Spinal cord (tissue), 9 donors: ENCODE measurements at regions not wholly inside any gene's neighbourhood (a gene's known extent, or its start where the extent isn't known, plus 50 kb on each side); places are given as distances from the start of the nearest gene placed in this dataset.
"Not testable (repeated sequence)": the region's sequence is repeated elsewhere in the genome, so short reads cannot be mapped to it uniquely, and the experiment has no call there.

Experiments
- DNase-seq, 6 donors: peaks; one replicate each; pipeline versions ENCODE4 v3.0.0 to v3.0.0-alpha.2; 2013 to 2015; ENCODE audit warnings: low spot score in 6 of 6, low read depth in 4 of 6
- H3K27ac ChIP-seq: one replicate; pipeline ENCODE4 v1.5.1; 2013; ENCODE audit warnings: low read depth, low read length, control low read depth
- H3K27me3 ChIP-seq: one replicate; pipeline ENCODE4 v1.6.1; 2013; ENCODE audit warnings: low read length; ENCODE audit not compliant: control insufficient read depth, insufficient read depth
- H3K36me3 ChIP-seq: one replicate; pipeline ENCODE4 v1.6.1; 2013; ENCODE audit warnings: low read length; ENCODE audit not compliant: control insufficient read depth, insufficient read depth
- H3K4me1 ChIP-seq: one replicate; pipeline ENCODE4 v1.6.1; 2013; ENCODE audit warnings: low read length; ENCODE audit not compliant: control insufficient read depth, insufficient read depth
- H3K4me3 ChIP-seq: one replicate; pipeline ENCODE4 v1.5.1; 2013; ENCODE audit warnings: low read depth, low read length, control low read depth
- H3K9me3 ChIP-seq: one replicate; pipeline ENCODE4 v1.6.1; 2013; ENCODE audit warnings: low read length; ENCODE audit not compliant: control insufficient read depth, insufficient read depth
- WGBS: methylation state at CpG from one replicate; pipeline ENCODE4 v1.1.5; 2013; ENCODE audit warnings: missing lambda C conversion rate; ENCODE audit not compliant: insufficient coverage; 5-methylcytosine and 5-hydroxymethylcytosine counted together
- donor health status: healthy.

DNA sequence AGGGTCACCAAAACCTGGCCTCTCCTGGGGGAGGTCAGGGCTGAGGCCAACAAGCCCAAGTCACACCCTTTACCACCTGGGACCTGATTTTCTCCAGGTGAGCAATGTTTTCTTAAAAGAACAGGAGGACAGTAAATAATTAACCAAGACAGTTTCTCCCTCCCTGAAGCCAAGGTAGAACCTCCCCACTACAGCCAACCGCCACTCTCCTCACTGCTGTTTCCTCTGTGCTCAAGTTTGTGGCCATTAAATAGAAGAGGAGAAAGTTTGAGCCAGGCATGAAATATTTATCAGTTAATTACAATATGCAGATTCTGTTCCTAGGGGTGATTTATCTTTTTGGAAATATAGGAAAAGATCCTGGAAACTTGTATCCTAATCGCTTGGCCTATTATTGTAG is 150.6 kb upstream of the ANKRD20A1 start:
- not testable (repeated sequence) for H3K4me3 ChIP-seq, DNase-seq, H3K36me3 ChIP-seq, H3K27me3 ChIP-seq, H3K27ac ChIP-seq, H3K4me1 ChIP-seq, H3K9me3 ChIP-seq
- no CpG with 5 or more reads among the region's 2 CpGs for WGBS

DNA sequence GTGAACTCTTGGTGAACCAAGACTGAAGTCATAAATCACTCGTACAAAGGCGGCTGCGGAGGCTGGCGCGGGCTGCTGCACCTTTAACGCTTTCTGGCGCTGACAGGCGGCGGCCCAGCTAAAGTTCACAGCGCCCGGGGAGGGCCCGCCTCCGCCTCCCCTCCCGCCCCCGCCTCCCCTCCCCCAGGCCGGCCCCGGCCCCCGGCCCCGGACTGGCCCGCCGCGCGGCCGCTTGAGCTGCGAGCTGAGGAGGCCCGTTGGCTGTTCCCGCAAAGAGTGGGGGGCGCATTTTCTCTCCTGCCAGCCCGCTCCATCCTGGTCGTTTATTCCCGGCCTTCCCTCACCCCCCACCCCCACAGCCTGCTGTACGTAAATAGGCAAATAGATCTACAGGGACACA is 147.3 kb upstream of the ANKRD20A1 start:
- not testable (repeated sequence) for H3K27me3 ChIP-seq, H3K36me3 ChIP-seq, H3K9me3 ChIP-seq, H3K27ac ChIP-seq, H3K4me3 ChIP-seq, DNase-seq, H3K4me1 ChIP-seq
- no CpG with 5 or more reads among the region's 32 CpGs for WGBS

DNA sequence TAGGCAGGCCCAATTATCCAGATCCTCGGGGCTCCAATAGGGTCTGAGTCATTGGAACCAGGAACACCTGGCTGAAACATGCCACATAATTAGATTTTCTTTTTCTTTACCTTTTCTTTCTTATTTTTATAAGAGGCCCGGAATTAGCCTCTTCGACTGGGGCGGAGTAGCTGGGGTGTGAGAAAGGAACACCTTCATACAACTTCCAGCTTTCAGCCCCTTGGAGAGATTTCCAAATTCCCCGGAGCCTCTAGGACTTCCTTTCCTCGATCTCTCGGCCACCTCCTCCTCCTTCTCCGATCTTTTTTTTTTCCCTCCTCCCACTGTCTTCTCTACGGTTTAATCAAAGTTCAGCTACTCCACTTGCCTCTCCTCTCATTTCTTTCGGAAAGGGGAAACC is 146.8 kb upstream of the ANKRD20A1 start:
- H3K36me3 ChIP-seq, H3K27ac ChIP-seq, H3K27me3 ChIP-seq, H3K9me3 ChIP-seq, H3K4me3 ChIP-seq, H3K4me1 ChIP-seq: not testable (repeated sequence)
- WGBS, result no CpG with 5 or more reads among the region's 10 CpGs
- peak in 1 of 6 donors; percentile 3 for DNase-seq

DNA sequence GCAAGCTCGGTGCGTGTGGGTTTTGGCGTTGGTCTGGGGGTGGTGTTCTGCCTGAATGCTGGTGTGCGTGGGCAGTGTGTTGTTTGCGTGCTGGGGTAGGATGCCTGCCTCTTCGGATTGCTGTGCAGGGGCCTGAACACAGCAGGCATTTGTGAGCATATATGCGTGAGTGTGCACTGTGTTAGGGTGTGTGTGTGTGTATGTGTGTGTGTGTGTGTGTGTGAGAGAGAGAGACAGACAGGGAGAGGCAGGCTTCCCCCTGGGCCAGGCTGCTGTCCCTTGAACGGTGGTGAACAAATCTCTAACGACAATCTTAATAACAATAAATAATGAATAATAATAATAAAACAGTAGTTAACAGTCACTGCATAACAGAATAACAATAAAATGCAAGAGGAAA is 145.8 kb upstream of the ANKRD20A1 start:
- not testable (repeated sequence) for H3K4me1 ChIP-seq, H3K27me3 ChIP-seq, H3K27ac ChIP-seq, H3K4me3 ChIP-seq, DNase-seq, H3K9me3 ChIP-seq, H3K36me3 ChIP-seq
- WGBS, result no CpG with 5 or more reads among the region's 9 CpGs

DNA sequence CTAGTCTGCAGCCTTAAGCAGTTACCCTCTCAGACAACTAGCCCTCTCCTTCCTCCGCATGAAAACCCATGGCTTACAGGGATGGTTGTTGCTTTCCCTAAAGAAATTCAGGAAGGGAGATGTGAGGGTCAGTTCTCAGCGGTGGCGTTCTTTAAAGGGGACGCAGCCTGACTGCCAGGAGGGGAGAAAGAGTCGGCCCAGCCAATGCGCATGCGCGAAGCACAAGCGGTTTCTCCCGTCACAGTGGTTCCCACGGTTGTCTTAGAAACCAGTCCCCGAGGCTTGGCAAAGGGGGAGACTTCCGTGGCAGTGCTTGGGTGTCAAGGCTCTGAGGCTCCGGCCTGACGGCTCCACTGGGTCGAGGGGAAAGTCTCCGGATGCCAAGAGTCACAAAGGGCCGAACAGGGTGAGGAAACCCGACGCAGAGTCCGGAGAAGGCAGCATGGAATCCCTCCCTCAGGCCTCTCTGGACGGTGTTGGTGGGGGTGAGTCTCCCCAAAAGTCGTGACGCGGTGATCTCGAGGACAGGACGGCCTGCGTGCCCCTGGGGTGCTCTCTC is 140.8 kb upstream of the ANKRD20A1 start:
- no CpG with 5 or more reads among the region's 28 CpGs for WGBS
- not testable (repeated sequence) for H3K36me3 ChIP-seq, H3K27me3 ChIP-seq, H3K27ac ChIP-seq, H3K9me3 ChIP-seq, H3K4me1 ChIP-seq, H3K4me3 ChIP-seq, DNase-seq

DNA sequence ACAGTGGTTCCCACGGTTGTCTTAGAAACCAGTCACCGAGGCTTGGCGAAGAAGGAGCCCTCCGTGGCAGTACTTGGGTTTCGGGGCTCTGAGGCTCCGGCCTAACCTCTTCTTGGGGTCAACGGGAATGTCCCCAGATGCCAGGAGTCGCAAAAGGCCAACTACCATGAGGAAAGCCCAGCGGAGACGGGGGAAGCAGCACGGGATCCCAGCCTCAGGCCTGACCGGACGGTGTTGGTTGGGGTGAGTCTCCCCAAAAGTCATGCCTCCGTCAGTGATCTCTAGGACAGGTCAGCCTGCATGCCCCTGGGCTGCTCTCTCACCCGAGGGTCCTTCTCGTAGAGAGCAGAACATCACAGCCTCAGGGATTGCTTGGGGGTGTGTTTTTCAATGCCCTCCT is 138.2 kb upstream of the ANKRD20A1 start:
- peak in 1 of 6 donors; percentile 0 for DNase-seq
- H3K4me1 ChIP-seq, H3K9me3 ChIP-seq, H3K27ac ChIP-seq, H3K36me3 ChIP-seq, H3K4me3 ChIP-seq, H3K27me3 ChIP-seq: not testable (repeated sequence)
- WGBS, result 62% methylated on average over 5 of the region's 16 CpGs

DNA sequence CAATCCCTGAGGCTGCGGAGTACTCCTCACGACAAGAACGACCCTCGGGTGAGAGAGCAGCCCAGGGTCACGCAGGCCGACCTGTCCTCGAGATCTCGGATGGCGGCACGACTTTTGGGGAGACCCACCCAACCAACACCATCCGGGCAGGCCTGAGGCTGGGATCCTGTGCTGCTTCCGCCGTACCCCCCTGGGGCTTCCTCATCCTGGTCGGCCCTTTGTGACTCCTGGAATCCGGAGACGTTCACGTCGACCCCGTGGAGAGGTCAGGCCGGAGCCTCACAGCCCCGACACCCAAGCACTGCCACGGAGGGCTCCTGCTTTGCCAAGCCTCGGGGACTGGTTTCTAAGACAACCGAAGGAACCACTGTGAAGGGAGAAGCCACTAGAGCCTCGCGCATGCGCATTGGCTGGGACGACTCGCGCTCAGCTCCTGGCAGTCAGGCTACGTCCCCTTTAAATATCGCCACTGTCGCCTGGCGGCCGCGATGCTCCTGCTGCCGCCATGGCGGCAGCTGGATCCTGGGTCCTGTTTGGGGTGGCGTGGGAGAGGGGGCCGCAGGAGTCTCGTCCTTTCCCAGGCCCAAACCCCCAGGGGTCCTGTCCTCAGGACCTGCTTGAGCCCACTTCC is 136.2 kb upstream of the ANKRD20A1 start:
- not testable (repeated sequence) for H3K9me3 ChIP-seq, H3K4me1 ChIP-seq, H3K4me3 ChIP-seq, H3K27ac ChIP-seq, DNase-seq, H3K36me3 ChIP-seq, H3K27me3 ChIP-seq
- no CpG with 5 or more reads among the region's 41 CpGs for WGBS

DNA sequence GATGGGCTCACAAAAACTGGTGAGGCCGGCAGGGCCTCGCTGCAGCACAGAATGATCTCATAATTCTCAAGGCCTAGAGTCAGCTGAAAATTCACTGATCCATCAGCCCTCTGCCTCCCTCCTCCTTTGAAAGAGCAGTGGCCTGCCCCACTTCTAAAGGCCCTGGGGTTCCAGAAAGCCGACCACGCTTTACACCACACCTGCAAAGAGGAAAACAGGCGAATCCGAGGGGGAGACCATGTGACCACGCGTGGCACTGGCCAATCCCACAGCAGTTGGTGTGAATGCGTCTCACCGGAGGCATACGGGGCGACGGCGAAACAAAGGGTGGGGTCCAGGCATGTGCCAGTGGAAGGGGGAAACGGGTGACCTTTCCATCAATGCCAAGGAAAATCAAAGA is 135.5 kb upstream of the ANKRD20A1 start:
- not testable (repeated sequence) for H3K9me3 ChIP-seq, H3K4me1 ChIP-seq, H3K27ac ChIP-seq, H3K27me3 ChIP-seq, H3K36me3 ChIP-seq, DNase-seq
- no CpG with 5 or more reads among the region's 15 CpGs for WGBS
- H3K4me3 ChIP-seq, result peak overlapping the region; percentile 20

DNA sequence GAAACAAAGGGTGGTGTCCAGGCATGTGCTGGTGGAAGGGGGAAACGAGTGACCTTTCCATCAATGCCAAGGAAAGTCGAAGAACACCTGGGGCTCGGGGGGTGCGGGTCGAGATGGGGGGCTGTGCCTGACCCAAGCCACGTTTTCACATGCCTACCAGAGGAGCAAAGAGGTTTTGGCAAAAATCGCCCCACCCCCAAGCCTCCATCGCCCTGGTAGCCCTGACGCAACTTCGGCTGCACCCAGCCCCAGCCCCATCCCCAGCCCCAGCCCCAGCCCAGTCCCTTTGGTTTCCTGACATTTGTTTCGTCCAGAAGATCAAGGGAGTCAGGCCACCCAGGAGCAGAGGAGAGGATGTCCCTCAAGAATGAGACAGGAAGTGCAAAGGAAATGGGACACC is 133.8 kb upstream of the ANKRD20A1 start:
- WGBS, result no CpG with 5 or more reads among the region's 11 CpGs
- H3K4me1 ChIP-seq, H3K27me3 ChIP-seq, H3K4me3 ChIP-seq, H3K27ac ChIP-seq, H3K9me3 ChIP-seq, DNase-seq, H3K36me3 ChIP-seq: not testable (repeated sequence)

DNA sequence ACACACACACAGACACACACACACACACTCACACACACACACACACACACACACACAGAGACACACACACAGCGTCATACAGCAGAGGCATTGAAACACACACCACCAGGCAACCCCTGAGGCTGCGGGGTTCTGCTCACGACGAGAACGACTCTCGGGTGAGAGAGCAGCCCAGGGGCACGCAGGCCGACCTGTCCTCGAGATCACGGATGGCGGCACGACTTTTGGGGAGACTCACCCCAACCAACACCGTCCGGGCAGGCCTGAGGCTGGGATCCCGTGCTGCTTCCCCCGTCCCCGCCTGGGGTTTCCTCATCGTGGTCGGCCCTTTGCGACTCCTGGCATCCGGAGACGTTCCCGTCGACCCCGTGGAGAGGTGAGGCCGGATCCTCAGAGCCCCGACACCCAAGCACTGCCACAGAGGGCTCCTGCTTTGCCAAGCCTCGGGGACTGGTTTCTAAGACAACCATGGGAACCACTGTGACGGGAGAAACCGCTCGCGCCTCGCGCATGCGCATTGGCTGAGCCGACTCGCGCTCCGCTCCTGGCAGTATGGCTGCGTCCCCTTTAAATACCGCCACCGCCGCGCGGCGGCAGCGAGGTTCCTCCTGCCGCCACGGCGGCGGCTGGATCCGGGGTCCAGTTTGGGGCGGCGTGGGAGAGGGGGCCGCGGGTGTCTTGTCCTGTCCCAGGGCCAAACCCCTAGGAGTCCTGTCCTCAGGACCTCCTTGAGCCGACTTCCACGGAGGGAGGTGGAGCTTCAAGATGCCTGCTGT is 132.3 kb upstream of the ANKRD20A1 start:
- not testable (repeated sequence) for H3K27ac ChIP-seq, H3K4me3 ChIP-seq, H3K27me3 ChIP-seq, H3K36me3 ChIP-seq, H3K4me1 ChIP-seq, H3K9me3 ChIP-seq, DNase-seq
- no CpG with 5 or more reads among the region's 58 CpGs for WGBS
